HG03045 (cell line): ENCODE measurements at regions not wholly inside any gene's neighbourhood (a gene's known extent, or its start where the extent isn't known, plus 50 kb on each side); places are given as distances from the start of the nearest gene placed in this dataset.
"Not testable (repeated sequence)": the region's sequence is repeated elsewhere in the genome, so short reads cannot be mapped to it uniquely, and the experiment has no call there.

Experiments
- ATAC-seq: cut with Tn5 transposase; IDR thresholded peaks from one replicate; pipeline ENCODE4 v1.9.1; 2021; ENCODE audit warnings: mild to moderate bottlenecking, moderate library complexity; ENCODE audit not compliant: unreplicated experiment

- ATAC-seq, result no peak
Measured at GRCh38 chr4:29307755-29308154, 1412.4 kb upstream of the PCDH7 start.

DNA sequence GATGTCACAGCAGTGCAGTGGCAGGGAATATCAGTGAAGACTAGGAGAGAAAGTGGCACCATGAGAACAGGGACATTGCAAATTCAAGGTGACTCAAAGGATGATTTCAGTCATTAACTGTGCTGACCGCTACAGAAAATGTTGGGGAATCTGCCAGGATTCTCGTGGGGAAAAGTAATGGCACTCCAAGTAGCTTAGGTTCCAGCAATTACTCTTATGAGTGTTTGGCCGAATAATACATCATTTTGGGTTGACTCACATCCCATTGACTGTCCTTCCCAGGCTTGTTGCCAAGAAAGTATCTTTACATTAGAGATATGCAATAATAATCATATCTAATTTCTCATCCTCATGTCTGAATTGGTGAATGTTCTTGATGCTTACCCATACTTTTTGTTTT lies 1411.1 kb upstream of the PCDH7 start:
- no peak for ATAC-seq

DNA sequence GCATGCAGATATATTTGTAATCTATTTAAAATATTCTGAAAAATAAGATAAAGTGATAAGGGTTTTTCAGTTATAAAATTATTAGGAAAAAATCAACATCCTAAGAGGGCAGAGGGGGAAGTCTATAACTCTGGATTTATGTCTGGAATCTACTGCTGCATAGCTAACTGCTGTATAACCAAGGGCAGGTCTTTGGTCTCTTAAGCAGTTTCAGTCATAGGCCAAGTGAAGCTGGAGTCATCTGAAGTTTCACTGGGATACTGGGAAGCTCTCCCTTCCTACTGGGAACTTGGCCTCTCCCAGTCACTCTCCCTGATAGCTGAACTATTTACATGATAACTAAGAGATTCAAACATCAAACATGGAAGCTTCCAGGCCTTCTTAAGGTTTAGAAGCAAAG lies 1409.9 kb upstream of the PCDH7 start:
- ATAC-seq, result no peak

DNA sequence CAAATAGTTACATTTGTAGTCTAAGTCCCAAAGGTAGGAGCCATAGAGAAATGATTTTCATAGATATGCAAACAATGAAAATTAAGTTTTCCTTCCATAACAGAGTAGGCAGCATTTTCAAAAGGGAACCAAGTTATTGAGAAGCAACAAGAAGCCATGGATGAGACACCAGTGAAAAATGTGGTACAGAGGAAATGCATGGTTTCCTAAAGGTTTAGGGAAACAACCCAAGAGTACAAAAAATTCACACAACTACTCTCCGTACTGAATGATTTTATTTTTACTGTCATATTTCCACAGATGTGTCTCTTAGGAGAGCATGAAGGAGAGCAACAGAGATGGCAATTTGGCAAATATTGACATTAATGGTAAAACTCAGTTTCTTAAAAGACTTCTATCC lies 1408.9 kb upstream of the PCDH7 start:
- no peak for ATAC-seq

DNA sequence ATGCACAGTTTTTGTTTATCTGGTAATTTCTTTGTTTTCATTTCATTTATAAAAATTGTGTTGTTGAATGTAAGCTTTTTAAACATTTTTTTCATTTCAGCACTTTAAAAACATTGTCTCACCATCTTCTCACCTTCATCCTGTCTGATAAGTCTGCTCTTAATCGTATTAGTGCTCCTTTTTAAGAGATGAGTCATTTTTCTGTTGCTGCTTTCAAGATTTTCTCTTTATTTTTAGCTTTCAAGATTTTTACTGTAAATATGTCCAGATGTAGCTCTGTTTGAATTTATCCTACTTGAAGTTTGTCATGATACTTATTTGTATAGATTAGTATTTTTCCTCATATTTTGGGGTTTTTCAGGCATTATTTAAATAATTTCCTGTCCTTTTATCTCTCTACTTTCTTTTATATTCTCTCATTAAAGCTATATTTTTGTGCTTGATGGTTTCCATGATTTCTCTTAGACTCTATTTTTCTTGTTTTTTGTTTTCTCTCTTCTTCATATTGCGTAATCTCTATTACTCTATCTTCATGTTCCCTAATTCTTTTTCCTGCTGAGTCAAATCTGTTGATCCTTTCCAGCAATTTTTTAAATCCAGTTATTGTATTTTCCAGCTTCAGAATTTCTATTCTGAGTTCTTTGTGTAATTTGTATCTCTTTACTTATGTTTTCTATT lies 1400.4 kb upstream of the PCDH7 start:
- no peak for ATAC-seq

DNA sequence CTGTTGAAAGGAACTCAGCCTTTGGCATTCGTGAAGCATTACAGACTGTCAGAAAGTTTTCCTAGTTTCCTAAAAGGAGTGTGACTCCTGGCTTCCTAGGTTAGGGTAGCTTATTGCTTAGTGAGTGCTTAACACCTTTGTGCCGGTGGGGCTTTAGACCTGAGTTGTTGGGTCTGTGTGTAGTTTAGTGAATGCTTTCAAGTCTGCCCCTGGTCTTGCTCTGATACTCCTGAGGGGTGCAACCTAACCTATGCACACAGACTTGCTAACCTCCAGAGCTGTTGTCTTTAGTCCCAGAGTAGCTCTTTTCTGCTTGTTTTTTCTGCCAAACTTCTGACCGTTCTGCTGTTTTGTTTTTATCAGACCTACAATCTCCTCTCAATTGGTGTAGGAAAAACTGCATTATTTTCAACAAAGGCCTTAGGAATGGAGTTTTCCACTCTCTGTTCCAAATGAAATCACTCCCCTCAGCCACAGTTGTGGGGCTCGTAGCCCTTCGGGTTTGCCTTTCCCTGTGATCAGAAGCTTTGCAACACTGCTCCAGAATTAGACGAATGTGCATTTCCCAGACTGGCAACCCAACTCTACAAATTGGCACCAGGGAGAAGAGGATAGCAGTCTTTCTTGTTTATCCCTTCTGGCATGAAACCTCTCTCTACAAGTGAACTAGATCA lies 1399.1 kb upstream of the PCDH7 start:
- no peak for ATAC-seq

- ATAC-seq, result no peak
Measured at GRCh38 chr4:29326004-29326403, 1394.2 kb upstream of the PCDH7 start.

DNA sequence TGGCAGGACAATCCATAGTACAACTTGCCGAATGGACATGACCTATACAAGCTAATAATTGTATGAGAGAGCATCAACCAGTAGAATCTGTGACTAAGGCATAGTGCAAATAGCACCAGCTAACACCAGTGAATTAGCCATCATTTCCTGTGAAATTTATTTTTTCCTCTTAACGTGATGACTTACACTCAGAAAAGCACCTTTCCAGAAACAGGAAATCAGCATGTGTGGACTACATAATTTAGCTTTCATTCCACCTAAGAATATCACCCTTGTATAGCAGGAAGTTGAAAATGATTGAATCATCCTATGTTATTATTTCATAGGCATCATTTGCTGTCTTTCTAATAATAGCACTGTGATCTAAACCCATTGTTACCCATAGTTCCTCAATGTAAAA lies 1393.4 kb upstream of the PCDH7 start:
- no peak for ATAC-seq

DNA sequence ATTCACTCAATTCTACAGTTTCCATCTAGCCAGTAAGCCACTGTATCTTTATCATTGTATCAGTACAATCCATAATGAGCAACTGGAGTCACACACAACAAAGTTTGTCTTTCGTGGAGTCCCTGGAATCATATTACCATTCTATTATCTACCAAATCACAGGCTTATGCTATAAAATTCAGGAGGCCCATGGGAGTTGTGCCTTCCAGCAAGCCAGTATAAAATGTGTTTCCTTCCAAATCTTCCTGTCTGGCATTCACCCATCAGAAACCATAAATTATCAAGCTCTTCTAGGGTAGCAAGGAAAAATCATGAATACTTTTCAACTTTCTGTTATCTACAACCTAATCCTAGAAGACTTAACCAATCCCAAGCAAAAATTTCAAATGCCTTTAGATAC lies 1383.3 kb upstream of the PCDH7 start:
- no peak for ATAC-seq

DNA sequence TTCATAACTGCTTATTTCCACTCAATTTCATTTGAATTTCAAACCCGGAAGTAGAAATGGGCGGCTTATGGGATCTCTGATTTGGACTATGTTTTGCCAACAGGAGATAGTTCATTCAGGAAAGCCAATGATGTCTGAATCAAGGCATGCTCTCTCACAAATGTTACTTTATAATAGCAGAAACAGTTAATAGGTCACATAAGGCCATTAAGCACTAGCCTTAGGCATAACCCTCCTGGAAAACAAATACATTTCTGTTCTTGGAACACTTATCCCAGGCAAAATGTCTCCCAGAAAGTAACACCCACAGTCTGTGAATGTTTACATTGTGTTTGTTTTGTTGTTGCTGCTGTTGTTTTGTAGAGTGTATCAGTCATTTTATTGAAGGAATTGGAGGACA lies 1347.2 kb upstream of the PCDH7 start:
- ATAC-seq, result no peak

- no peak for ATAC-seq
Measured at GRCh38 chr4:29375716-29376115, 1344.5 kb upstream of the PCDH7 start.

- not testable (repeated sequence) for ATAC-seq
Measured at GRCh38 chr4:29378237-29378636, 1341.9 kb upstream of the PCDH7 start.

DNA sequence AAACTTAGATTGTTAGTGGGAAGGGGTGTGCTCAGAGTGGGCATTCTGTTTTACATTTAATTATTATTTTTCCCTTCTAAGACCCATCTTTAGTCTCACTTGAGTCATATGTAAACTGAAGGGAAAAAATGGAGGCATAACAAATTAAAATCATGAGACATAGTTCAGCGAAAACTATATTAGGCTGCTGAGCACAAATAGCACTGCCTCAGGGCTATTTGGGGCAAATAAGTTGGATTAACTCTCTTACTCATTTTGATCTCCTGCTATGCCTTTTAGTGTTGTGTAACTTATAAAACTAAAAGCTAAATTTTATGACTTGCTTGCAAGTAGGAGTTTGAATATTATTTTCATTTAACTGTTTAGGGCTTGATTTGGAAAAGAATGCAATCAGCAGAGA lies 1329.2 kb upstream of the PCDH7 start:
- ATAC-seq, result no peak

- no peak for ATAC-seq
Measured at GRCh38 chr4:29405116-29405515, 1315.1 kb upstream of the PCDH7 start.

DNA sequence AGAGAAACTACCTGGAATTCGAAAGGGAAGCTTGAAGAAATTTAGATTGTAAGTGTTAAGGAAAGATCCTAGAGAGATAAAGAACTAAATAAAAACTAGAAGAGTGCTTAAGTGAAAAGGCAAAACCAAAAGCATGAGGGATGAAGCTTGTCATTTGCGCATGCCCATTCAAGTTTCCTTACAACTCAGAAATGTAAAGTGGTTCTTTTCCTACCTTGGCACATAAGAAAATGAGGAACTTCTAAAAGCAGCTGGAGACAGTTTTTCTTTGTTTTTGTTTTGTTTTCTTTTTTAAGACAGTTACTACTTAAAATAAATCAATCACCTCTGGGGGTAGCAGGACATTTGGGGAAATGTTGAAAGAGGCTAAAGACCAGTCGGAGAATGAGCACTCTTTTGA lies 1304.4 kb upstream of the PCDH7 start:
- ATAC-seq, result no peak

- ATAC-seq, result no peak
Measured at GRCh38 chr4:29423836-29424721, 1296.1 kb upstream of the PCDH7 start.

DNA sequence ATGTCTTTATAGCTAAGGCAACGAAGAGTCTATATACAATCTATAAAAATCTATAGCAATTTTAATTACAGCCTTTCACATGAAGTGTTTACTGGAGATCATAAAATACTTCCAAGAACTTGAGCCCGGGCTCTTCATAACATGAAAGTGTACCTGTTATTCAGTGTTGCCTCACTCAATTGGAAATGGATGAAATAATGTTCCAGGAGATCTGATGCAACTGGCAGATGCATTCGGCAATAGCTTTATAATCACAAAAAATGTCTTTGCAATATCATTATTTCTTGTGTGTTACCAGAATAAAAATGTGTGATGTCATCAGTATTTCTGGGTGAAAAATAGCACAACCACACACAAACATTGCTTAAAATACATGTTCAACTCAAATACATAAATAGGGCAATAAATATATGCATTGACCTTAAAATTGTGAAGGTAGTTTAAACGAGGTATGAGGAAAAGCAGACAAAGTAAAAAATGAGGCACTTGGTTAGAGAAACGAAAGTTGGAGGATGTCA lies 1266.8 kb upstream of the PCDH7 start:
- ATAC-seq, result no peak

GRCh38 chr4:29459926-29460325 lies 1260.2 kb upstream of the PCDH7 start:
- no peak for ATAC-seq

GRCh38 chr4:29467044-29467717 lies 1253.0 kb upstream of the PCDH7 start:
- no peak for ATAC-seq
